ENCODE measurements at regions not wholly inside any gene's neighbourhood (a gene's known extent, or its start where the extent isn't known, plus 50 kb on each side); places are given as distances from the start of the nearest gene placed in this dataset.

DNA sequence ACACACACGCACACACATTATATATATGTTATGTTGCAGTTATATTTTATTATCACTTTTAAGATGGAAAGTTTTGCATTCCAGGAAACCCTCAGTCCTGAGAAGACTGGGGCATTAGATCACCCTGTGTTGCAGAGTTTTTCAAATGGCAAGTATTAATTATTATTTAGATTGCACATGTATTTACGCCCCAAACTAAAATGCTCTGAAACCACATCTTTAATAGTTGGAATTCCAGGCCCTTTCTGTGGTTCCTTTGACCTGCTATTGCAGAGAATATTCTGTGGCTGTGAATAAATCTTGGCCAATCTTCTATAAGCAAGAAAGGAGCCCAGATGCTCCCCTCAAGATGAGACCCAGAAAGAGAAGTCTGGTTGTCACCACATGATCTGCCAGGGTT lies 427.0 kb upstream of the TNP1 start:
- no peak for DNase-seq (ENCODE audit: low read depth in 3 of 3, low spot score in 1 of 3)

DNA sequence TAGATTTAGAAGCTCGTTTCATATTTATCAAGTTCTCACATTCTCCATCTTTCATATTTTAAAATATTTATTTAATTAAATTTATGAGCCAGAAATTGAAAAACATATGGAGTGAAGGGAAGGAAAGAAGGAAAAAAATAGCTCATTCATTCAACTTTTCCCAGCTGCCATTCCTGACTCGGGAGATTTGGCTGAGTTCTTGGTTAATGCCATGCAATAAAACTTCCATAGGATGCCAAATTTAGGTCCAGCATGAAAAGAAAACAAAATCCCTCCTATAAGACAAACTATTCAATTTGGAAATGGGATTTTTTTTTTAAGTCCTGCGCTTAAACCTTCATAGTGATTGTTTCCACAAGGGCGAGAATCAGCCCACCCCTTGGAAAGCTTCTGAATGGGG lies 426.1 kb upstream of the TNP1 start:
- no peak for DNase-seq (ENCODE audit: low read depth in 3 of 3, low spot score in 1 of 3)

DNA sequence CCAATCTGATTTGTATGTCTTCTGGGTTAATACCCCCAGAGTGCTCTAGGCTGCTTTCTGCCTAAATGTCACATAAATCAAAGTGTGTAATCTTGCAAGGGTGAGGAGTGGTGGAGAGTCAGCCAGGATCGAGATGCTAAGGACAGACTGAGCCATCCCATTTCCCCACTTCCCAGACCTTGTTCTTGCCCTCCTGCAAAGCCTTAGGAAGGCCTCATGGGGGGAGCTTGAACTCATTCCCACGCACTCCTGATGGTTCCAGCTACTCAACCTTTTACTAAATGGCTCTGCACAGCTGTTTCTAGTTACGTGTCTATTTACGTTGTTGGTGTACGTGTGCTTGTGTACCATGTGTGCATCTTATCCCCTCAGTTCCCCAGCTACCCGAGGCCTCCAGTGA lies 423.6 kb upstream of the TNP1 start:
- DNase-seq (ENCODE audit: low read depth in 3 of 3, low spot score in 1 of 3): no peak

DNA sequence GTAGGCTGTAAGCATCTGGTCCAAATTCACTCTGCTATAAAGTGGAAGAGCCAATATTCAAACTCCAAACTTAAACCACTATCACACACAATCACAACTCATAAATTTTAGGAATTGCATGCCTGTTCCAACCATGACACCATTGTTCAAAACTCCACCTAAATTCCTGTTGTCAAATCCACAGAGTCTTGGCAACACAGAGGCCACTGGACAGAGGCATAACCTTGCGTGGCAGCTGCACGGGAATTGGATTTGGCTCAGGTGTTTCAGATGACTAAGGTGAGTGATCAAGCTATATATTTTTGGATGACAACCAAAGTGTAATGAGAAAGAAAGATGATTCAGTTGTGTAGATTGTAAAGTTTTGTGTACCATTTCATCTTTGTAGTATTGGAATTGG lies 422.7 kb upstream of the TNP1 start:
- DNase-seq (ENCODE audit: low read depth in 3 of 3, low spot score in 1 of 3): no peak

DNA sequence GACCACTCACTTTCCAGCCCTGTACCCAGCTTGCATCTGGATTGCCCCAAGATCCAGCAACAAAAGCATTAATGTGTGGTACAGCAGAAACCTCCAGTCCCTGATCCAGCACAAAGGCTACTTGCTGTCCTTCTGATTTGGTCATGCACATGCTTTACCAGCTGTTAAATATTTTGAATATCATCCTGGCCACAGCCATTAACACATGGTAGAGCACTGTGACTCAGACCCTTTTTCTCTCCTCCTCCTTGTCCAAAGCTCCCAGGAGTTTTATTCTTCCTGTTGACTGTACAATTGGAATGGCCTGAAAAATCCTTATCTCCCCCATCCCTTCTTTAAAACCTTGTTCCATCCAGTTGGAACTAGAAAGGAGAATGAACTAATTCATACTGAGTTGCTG lies 419.7 kb upstream of the TNP1 start:
- no peak for DNase-seq (ENCODE audit: low read depth in 3 of 3, low spot score in 1 of 3)

DNA sequence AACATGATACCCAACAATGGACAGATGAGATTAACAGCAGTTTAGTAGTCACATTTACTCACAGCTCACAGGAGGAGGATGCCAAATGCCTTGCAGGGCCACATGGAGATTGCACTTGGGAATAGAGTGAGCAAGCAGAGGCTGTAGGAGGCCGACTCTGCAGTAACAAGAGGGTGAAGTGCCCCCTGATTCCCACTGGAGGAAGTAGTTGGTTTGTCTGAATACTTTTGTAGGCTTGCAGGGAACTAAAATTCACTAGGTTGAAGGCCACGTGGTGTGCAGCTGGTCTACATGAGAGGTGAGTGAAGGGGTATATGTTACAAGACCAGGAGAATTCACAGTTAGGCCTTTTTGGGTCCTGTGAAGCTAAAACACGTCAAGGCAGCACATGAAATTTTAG lies 419.3 kb upstream of the TNP1 start:
- DNase-seq (ENCODE audit: low read depth in 3 of 3, low spot score in 1 of 3): no peak

DNA sequence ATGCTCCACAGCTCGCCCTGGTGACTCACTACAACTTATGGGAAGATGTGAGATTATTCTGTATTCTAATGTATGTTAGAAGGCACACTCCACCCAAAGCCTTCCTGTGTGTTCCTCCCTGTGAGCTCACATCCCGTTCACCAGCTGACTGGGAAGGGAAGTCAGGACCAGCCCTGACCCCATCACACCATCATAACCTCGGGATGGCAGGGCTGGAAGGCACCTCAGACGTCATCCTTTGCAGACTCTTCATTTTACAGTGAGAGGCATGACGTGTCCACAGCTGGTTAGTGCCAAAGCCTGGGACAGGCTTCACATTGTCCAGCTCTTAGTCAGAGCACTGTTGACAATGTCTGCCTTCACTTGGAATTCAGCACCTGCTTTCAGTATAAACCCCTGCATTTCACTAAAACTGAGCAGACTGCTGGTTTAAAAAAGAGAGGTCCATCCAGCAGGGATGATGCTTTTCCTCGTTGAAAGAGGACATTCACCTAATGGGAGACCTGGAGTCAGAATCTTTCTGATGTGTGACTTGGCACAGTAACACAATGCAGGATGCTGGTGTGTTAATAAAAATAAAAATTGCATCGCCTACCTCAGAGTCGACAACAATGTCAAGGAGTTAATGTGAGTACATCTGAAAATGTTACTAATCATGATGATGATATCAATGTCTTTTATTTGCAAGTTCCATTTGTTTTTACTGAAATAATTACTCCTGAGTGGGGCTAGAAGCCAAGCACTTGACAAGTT lies 418.0 kb upstream of the TNP1 start:
- no peak for DNase-seq (ENCODE audit: low read depth in 3 of 3, low spot score in 1 of 3)

DNA sequence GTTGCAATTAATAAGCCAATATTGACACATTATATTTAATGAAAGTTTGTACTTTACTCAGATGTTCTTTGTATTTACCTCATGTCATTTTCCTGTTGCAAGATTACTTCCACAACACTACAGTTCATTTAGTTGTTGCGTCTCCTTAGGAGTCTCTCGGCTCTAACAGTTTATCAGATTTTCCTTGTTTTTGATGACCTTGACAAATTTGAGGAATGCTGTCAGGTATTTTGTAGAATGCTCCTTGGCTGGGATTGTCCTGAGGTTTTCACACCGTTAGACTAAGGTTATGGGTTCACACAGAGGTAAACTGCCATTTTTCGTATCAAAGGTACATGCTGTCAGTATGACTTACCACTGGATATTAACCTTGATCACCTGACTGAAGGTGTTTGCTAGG lies 416.6 kb upstream of the TNP1 start:
- DNase-seq (ENCODE audit: low read depth in 3 of 3, low spot score in 1 of 3): no peak

DNA sequence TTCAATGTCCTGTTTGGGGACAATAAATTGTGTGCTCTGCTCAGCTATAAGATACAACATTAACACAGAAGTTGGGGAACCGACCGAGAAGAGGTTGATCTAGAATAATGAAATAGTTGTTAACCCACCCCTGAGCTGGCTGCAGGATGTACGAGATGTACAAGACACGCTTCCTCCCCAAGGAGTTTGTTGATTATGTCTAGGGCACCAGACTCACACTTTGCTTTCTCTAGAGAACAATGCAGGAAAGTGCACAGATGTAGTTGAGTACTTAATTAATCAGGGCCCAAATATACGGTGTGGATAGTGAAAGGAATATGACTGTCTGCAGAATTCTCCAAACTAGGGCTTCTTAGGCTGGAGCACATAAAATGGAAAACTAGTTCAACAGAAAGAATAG lies 415.2 kb upstream of the TNP1 start:
- DNase-seq (ENCODE audit: low read depth in 3 of 3, low spot score in 1 of 3): no peak

DNA sequence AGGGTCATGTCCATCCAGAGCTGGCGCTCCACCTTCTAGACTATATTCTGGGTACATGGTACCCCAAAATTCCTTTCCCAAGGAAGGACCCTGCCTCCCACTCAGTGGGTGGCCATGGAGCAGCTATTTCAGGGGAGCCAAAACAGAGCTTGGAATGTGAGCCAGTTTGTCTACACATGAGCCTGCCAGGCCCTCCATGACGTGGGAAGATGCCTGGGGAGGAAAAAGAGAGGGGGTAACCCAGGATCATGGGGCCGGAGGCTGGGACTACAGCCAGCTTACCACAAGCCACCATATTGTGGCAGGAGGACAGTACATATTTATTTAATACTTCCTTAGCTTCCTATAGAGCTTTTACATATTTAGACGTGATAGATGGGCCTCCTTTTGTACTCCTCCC lies 414.7 kb upstream of the TNP1 start:
- no peak for DNase-seq (ENCODE audit: low read depth in 3 of 3, low spot score in 1 of 3)

DNA sequence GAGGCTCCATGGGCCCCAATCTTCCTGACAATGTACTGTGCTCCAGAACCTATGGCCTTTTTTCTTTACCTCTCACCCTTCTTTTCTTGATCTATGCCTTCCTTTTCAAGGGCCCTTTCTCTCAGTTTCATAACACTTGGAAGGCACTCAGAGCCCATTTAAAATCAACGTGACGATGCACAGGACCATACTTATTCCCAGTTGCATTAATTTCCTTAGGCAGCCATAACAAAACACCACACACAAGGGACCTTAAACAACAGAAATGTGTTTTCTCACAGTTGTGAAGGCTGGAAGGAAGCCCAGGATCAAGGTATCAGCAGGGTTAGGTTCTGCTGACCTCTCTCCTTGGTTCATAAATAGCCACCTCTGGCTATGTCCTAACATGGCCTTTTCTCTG lies 414.0 kb upstream of the TNP1 start:
- no peak for DNase-seq (ENCODE audit: low read depth in 3 of 3, low spot score in 1 of 3)

DNA sequence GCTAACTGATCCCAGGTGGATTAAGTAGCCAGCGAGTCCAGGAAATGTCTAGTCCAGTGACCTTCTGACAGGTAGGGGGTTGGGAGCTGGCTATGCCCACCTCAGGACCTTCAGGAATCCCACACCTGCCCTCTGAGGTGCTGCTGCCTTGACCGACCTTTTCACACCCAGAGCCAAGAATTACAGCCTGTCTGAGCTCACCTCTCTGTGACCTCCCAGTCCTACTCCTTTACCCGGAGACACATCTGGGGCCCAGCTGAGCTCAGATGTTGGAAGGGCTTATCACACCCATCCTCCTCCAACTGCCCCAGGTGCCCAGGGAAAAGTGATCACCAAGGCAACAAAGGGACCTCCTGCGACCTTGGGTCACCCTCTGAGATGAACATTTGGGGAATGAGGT lies 413.3 kb upstream of the TNP1 start:
- DNase-seq (ENCODE audit: low read depth in 3 of 3, low spot score in 1 of 3): no peak

DNA sequence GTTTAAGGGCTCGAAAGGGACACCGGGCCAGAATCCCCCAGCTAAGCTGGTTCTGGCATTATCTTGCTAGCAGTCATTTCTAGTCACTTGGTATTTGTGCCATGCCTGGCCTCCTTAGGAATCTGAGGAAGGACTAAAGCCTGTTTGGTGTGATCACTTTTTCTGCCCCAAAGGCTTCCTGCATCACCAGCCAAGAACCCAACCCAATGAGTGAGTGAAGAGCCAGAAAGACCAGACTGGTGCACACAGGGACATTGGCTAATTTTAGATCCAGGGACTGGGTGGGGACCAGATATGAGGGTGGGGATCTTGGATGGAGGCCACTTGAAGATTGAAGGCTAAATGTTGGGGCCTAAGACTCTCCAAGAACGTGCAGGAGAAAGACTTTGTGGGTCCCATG lies 411.9 kb upstream of the TNP1 start:
- no peak for DNase-seq (ENCODE audit: low read depth in 3 of 3, low spot score in 1 of 3)

DNA sequence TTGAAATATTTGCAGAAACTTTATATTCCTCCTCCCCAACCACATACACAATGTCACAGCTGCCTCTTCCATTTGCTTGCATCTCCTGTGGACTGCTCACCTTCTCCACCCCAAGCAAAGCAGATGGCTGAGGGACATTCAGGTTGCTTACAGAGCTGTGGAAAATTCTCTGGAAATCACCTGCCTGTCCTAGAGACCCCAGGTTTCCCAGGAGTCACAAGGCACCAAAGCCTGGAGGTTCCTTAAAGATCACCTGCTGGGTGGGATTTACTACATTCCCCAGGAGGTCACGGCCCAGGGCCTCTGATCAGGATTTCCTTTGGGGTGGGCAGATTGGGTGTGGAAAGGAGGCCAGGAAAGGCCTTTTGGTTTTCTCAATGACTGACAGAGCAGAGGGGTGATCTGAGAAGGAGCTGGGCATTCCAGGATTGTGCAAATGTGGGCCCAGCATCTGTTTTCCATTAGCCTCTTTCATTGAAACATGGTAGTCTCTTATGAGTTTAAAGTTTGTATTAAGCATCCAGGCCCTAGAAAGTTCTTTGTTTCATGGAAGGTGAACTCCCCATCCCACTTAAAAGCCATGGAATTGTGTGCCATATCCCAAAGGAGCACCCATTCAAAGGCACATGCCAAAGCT lies 410.7 kb upstream of the TNP1 start:
- no peak for DNase-seq (ENCODE audit: low read depth in 3 of 3, low spot score in 1 of 3)

DNA sequence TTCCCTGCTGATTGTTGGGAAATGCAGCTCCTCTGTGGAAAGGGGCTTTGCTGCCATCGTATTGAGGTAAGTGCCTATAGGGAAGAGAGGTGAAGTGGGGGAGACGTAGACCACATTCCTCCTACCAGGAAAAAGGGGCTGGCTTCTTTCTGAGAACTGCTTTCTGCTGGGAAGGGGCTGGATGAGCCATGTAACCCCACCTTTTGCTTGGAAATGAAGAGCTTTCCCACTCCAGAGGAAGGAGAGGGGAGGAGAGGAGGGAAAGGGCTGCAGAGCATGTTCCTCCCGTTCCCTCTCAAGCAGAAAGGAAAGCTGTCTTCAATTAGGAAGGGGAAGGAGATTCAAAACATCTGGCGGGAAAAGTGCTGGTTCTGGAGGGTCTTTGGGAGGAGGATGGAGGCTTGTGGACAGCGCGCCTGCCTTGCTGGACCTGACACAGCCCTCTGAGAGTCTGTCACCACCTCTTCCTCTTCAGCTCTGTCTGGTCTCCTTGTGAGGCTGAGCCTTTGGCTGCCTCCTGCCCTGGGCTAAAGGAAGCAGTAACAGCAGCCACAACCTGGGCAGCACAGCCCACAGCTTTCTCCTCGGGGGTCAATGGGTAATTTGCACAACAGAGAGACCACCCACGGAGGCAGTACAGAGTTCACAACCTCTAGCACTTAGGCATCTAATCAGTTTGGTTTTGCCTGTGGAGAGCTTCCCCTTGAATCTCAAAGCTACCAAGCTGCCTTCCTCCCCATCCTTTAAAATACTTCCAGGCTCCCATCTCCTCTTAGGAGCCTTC lies 410.0 kb upstream of the TNP1 start:
- DNase-seq (ENCODE audit: low read depth in 3 of 3, low spot score in 1 of 3): no peak

DNA sequence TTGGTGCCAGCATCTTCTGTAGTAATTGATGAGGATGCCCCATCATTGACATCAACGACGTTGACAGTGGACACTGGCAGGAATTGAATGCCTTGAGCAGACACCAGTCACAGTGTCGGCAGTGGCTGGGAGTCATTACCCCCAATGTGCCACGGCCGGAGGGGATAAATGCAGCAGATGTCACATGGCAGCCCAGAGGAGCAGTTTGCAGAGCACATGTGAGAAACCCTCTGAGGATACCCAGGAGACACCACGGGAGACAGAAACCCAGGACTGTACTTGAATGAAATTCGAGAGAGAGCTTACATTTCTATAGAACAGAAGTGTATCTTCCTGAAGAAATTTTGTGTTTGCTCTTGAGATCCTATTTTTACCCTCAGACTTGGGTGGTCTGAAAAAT lies 409.1 kb upstream of the TNP1 start:
- DNase-seq (ENCODE audit: low read depth in 3 of 3, low spot score in 1 of 3): no peak

DNA sequence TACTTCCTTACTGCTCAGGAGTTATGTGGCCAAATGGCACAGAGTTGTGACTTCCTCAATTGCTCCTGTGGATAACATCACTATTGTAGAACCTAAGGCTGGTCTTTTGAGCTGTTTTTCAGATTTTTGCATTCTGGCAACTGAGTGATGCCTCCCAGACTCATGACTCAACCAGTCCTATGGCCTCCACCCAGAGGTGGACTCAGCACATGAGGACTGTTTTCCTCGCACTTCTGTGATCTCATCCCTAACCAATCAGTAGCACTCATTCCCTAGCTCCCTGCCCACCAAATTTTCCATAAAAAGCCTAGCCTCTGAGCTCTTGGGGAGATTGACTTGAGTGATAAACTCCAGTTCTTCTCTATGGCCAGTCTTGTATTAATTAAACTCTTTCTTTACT lies 407.9 kb upstream of the TNP1 start:
- DNase-seq (ENCODE audit: low read depth in 3 of 3, low spot score in 1 of 3): no peak

DNA sequence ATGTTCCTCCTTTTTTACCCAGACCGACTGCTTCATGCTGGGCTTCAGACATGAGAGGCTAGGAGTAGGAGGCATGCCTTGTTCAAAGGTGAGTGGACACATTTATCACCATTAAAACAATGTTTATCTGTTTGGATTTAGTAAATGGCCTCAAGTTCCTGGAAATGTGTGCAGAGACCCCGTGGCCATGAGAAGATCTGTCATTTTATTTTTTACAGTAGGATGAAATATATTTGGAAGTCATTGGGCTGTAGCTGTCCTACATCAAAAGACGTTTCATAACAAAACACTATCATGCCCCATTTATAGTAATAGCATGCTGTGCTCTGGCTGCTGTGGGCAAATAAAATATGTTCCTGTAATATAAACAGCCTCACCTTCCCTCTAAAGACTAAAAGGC lies 403.9 kb upstream of the TNP1 start:
- DNase-seq (ENCODE audit: low read depth in 3 of 3, low spot score in 1 of 3): no peak

DNA sequence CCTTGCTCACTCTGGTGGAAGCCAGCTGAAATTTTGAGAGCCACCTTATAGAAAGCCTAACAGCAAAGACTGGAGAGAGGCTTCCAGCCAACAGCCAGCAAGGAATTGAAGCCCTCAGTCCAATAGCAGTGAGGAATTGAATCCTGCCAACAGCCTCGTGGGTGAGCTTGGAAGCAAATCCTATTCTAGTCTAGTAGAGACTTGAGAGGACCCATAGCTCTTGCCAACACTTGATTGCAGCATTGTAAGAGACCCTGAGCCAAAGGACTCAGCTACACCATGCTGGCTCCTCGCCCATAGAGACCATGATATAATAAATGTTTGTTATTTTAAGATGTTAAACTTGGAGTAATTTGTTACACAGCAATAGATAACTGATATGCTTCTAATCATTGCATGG lies 403.0 kb upstream of the TNP1 start:
- DNase-seq (ENCODE audit: low read depth in 3 of 3, low spot score in 1 of 3): no peak

DNA sequence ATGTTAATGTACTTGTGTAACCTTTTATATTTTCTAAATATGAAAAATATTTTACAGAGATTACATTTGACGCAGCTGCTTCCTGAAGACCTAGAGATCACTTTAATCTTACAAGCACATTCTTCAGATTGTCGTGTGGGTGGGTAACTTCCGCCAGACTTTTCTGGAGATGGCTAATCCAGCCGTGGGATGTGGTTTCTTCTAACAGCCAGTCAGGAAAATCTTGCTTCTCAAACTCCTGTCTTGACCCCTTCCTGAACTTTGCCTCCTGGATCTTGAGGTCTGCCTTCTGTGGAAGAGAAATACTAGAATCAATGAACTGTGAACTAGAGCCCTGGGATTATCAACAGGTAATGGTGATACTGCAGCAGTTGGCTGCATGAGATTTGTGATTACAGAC lies 401.6 kb upstream of the TNP1 start:
- no peak for DNase-seq (ENCODE audit: low read depth in 3 of 3, low spot score in 1 of 3)

DNA sequence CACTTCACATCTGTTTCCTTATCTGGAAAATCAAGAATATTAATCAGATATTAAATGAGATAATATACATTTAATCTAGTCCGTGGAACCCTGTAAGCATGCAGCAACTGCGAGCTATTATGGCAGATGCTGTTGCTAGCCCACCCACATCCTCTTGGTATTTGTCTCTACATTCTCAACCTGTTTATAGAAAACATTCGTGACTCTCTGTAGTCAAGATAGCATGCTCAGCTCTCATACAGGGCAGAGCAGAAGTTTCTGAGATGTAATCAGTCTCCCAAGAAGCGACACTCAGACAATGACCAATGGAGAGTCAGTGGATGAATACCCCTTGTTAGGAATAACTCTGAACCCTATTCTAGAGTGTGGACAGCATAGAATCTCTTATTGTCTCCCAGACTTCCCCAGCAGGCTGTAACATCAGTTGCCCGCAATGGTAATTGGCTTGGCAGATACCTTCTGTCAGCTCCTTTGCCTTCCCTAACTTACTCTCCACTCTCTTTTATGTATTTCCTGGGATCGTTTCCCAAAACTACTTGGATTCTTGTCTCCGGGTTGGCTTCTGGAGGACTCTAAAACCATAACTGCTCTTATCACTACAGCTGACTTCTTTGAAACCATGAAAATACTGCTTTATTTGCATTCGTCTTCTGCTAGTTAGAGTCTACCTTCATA lies 400.7 kb upstream of the TNP1 start:
- no peak for DNase-seq (ENCODE audit: low read depth in 3 of 3, low spot score in 1 of 3)

DNA sequence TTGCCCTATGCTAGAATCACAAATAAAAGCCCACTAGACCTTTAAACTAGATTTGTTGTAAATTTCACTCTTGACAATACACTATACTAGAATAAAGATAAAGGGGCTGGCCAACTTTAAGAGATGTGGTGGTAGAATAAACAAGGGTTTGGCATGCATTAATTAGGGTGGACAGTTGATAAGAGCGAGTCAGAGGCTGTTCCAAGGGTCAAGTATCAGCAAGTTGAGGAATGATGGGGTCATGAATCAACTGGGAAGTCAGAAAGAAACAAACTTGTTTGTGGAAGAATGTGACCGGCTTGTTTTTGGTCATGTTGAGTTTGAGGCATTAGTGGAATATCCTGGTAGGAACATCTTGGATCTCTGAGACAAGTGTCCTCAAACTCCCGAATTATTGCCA lies 398.3 kb upstream of the TNP1 start:
- no peak for DNase-seq (ENCODE audit: low read depth in 3 of 3, low spot score in 1 of 3)

Data from stimulated activated CD4-positive, alpha-beta T cell treated with anti-CD3 and anti-CD28 coated beads, TNF-alpha, amount 100 ng/mL, for 1 hour (primary cell).